GM23338 (cell line): ENCODE measurements at regions not wholly inside any gene's neighbourhood (a gene's known extent, or its start where the extent isn't known, plus 50 kb on each side); places are given as distances from the start of the nearest gene placed in this dataset.

ENCODE experiments used
- CREB1 ChIP-seq: fragments of 250-450 bp; sonication (Bioruptor Pico); IDR thresholded peaks from 2 replicates; pipeline ENCODE4 v1.5.0; 2020; ENCODE audit warnings: low read depth, mild to moderate bottlenecking, moderate library complexity
- EZH2 ChIP-seq: fragments of 200-600 bp; sonication (generic); IDR thresholded peaks from one replicate; pipeline ENCODE4 v1.8.0; 2017; ENCODE audit warnings: antibody characterized with exemption, mild to moderate bottlenecking, low read depth; ENCODE audit not compliant: unreplicated experiment
- EZH2phosphoT487 ChIP-seq: fragments of 200-600 bp; sonication (generic); IDR thresholded peaks from one replicate; pipeline ENCODE4 v1.8.1; 2018; ENCODE audit warnings: antibody characterized with exemption; ENCODE audit not compliant: unreplicated experiment
- JUNB ChIP-seq: IDR thresholded peaks from one replicate; pipeline ENCODE4 v1.6.1; 2016; ENCODE audit warnings: antibody characterized with exemption; ENCODE audit not compliant: unreplicated experiment
- NANOG ChIP-seq: IDR thresholded peaks from 2 replicates; pipeline ENCODE4 v1.6.1; 2016; ENCODE audit warnings: antibody characterized with exemption, borderline replicate concordance
- POLR2AphosphoS5 ChIP-seq: IDR thresholded peaks from 2 replicates; pipeline ENCODE4 v1.6.1; 2016; ENCODE audit warnings: antibody characterized with exemption, low read depth
- TF ChIP-seq, protein P1 (sequence below), 2 experiments: fragments of 200-600 bp in 1 of 2; sonication (generic) in 1 of 2; conservative IDR thresholded peaks; 2 replicates each; pipeline versions ENCODE4 v1.5.1 to v1.6.1; 2016 to 2017; ENCODE audit warnings: antibody characterized with exemption in 2 of 2, low read depth in 2 of 2, mild to moderate bottlenecking in 2 of 2, moderate library complexity in 1 of 2
- TF ChIP-seq, protein P2 (sequence below): IDR thresholded peaks from one replicate; pipeline ENCODE4 v1.6.1; 2018; ENCODE audit warnings: antibody characterized with exemption; ENCODE audit not compliant: unreplicated experiment
- TF ChIP-seq, protein P3 (sequence below): IDR thresholded peaks from 2 replicates; pipeline ENCODE4 v1.6.1; 2016; ENCODE audit warnings: antibody characterized with exemption

DNA sequence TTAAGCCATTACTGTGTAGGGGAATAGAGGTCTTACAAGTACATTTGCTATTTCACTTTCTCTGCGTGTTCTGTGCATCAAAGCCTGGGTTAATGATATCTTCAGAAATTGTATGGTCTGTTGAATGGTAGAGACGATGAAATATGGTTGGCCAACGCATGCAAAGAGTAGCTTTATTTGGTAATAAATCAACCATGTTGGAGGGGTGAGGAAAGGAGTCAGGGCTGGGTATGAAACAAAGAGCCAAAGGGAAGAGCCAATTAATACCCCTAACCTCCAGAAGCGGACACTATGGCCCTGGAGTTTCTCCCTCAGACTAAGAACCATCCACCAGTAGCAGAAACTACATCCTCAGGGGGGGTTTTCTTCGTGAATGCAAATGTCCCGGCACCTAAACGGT lies 1974.0 kb upstream of the WWC1 start:
- TF ChIP-seq, protein P1, sequence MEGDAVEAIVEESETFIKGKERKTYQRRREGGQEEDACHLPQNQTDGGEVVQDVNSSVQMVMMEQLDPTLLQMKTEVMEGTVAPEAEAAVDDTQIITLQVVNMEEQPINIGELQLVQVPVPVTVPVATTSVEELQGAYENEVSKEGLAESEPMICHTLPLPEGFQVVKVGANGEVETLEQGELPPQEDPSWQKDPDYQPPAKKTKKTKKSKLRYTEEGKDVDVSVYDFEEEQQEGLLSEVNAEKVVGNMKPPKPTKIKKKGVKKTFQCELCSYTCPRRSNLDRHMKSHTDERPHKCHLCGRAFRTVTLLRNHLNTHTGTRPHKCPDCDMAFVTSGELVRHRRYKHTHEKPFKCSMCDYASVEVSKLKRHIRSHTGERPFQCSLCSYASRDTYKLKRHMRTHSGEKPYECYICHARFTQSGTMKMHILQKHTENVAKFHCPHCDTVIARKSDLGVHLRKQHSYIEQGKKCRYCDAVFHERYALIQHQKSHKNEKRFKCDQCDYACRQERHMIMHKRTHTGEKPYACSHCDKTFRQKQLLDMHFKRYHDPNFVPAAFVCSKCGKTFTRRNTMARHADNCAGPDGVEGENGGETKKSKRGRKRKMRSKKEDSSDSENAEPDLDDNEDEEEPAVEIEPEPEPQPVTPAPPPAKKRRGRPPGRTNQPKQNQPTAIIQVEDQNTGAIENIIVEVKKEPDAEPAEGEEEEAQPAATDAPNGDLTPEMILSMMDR (conservative IDR thresholded peaks at IDR 0.05; ENCODE audit: low read depth in 2 of 2): no peak
- TF ChIP-seq EZH2: no peak
- no peak for TF ChIP-seq CREB1 (CRISPR knock-in tag)
- no peak for TF ChIP-seq EZH2phosphoT487
- TF ChIP-seq JUNB: no peak
- no peak for TF ChIP-seq POLR2AphosphoS5
- TF ChIP-seq, protein P2, sequence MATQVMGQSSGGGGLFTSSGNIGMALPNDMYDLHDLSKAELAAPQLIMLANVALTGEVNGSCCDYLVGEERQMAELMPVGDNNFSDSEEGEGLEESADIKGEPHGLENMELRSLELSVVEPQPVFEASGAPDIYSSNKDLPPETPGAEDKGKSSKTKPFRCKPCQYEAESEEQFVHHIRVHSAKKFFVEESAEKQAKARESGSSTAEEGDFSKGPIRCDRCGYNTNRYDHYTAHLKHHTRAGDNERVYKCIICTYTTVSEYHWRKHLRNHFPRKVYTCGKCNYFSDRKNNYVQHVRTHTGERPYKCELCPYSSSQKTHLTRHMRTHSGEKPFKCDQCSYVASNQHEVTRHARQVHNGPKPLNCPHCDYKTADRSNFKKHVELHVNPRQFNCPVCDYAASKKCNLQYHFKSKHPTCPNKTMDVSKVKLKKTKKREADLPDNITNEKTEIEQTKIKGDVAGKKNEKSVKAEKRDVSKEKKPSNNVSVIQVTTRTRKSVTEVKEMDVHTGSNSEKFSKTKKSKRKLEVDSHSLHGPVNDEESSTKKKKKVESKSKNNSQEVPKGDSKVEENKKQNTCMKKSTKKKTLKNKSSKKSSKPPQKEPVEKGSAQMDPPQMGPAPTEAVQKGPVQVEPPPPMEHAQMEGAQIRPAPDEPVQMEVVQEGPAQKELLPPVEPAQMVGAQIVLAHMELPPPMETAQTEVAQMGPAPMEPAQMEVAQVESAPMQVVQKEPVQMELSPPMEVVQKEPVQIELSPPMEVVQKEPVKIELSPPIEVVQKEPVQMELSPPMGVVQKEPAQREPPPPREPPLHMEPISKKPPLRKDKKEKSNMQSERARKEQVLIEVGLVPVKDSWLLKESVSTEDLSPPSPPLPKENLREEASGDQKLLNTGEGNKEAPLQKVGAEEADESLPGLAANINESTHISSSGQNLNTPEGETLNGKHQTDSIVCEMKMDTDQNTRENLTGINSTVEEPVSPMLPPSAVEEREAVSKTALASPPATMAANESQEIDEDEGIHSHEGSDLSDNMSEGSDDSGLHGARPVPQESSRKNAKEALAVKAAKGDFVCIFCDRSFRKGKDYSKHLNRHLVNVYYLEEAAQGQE: no peak
- no peak for TF ChIP-seq NANOG
- TF ChIP-seq, protein P3, sequence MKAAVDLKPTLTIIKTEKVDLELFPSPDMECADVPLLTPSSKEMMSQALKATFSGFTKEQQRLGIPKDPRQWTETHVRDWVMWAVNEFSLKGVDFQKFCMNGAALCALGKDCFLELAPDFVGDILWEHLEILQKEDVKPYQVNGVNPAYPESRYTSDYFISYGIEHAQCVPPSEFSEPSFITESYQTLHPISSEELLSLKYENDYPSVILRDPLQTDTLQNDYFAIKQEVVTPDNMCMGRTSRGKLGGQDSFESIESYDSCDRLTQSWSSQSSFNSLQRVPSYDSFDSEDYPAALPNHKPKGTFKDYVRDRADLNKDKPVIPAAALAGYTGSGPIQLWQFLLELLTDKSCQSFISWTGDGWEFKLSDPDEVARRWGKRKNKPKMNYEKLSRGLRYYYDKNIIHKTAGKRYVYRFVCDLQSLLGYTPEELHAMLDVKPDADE: no peak
